ENCODE measurements at regions not wholly inside any gene's neighbourhood (a gene's known extent, or its start where the extent isn't known, plus 50 kb on each side); places are given as distances from the start of the nearest gene placed in this dataset.

GRCh38 chr9:27722866-27723265, 149.6 kb upstream of the C9orf72 start:
- TF ChIP-seq FOXJ3 (CRISPR knock-in tag; IDR thresholded peaks at IDR 0.05; ENCODE audit: borderline replicate concordance) (no peak), KDM1A (CRISPR knock-in tag; IDR thresholded peaks at IDR 0.05) (no peak)
